ENCODE measurements at regions not wholly inside any gene's neighbourhood (a gene's known extent, or its start where the extent isn't known, plus 50 kb on each side); places are given as distances from the start of the nearest gene placed in this dataset.

DNA sequence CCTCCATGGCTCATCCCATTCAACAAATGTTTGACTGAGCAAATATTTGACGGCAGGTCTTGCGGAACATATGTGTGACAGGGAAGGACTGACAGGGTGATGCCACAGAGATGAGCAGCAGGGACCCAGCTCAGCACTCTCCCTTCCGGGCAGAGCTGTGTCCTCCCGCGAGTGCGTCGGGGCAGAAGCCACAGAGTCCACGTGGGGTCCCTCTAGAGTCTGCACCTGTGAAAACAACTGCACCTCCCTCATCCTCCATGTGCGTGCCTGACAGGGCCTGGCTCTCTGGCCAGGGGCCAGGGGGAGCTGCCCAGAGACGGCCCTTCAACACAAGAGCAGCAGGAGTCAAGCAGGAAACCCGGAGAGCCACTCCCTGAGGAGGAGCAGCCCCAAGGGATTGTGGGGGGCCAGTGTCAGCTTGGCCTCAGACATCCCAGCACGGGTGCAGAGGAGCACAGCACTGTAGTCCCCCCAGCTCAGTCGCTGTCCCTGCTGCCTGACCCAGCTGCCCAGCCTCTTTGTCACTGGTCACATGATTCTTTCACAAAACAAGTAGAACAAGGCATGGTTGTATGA, 83.6 kb upstream of the TMEM72 start:
- no peak for DNase-seq (ENCODE audit: low spot score in 2 of 2)
- H3K9me3 ChIP-seq: no peaks in the 10 kb centered on the region
- no peak overlapping the region for H3K4me3 ChIP-seq
- H3K27me3 ChIP-seq: no peaks in the 10 kb centered on the region
- 80% methylated on average over 12 of the region's 13 CpGs for WGBS
- no peaks in the 10 kb centered on the region for H3K4me1 ChIP-seq
- H3K27ac ChIP-seq: no peak overlapping the region
- H3K36me3 ChIP-seq: no peaks in the 10 kb centered on the region
- TF ChIP-seq POLR2A (IDR thresholded peaks at IDR 0.05) (no peak), POLR2AphosphoS5 (IDR thresholded peaks at IDR 0.05) (no peak), EP300 (IDR thresholded peaks at IDR 0.05) (no peak)
- TF ChIP-seq, protein P1, sequence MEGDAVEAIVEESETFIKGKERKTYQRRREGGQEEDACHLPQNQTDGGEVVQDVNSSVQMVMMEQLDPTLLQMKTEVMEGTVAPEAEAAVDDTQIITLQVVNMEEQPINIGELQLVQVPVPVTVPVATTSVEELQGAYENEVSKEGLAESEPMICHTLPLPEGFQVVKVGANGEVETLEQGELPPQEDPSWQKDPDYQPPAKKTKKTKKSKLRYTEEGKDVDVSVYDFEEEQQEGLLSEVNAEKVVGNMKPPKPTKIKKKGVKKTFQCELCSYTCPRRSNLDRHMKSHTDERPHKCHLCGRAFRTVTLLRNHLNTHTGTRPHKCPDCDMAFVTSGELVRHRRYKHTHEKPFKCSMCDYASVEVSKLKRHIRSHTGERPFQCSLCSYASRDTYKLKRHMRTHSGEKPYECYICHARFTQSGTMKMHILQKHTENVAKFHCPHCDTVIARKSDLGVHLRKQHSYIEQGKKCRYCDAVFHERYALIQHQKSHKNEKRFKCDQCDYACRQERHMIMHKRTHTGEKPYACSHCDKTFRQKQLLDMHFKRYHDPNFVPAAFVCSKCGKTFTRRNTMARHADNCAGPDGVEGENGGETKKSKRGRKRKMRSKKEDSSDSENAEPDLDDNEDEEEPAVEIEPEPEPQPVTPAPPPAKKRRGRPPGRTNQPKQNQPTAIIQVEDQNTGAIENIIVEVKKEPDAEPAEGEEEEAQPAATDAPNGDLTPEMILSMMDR (IDR thresholded peaks at IDR 0.05): no peak

DNA sequence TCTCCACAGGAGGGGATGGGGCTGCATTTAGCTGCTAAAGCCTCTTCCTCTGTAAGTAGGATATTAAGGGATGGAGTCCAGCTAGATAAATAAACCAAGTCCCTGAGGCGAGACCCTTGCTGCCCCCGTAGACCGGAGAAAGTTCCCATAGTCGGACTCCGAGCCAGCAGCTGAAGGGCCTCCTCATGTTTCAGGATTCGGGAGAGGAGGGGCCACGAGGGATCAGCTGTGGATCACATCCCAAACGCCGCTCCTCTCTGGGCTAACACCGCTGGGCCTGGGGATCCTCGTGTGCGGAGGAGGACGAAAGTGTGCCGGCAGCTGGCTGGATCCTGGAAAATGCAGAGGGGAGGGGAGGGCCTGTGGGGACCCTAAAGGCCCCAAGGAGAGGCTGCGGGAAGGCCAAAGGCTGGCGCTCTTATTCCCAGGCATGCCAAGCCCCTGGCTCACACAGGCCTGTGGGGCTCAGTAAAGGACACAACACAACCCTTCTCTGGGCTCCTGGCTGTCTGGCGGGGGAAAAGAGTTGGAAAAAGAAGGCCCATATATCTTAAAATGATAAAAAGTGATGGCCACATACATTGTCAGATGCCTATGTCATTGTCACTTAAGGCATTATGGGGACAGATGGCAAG, 82.5 kb upstream of the TMEM72 start:
- no peak overlapping the region for H3K4me3 ChIP-seq
- TF ChIP-seq POLR2A (IDR thresholded peaks at IDR 0.05): no peak
- TF ChIP-seq, protein P1 (IDR thresholded peaks at IDR 0.05): no peak
- no peak for TF ChIP-seq EP300 (IDR thresholded peaks at IDR 0.05)
- TF ChIP-seq POLR2AphosphoS5 (IDR thresholded peaks at IDR 0.05): no peak
- no peaks in the 10 kb centered on the region for H3K36me3 ChIP-seq
- no peaks in the 10 kb centered on the region for H3K27me3 ChIP-seq
- H3K9me3 ChIP-seq: no peaks in the 10 kb centered on the region
- no peak for DNase-seq (ENCODE audit: low spot score in 2 of 2)
- WGBS: 78% methylated on average over 14 of the region's 17 CpGs
- H3K27ac ChIP-seq: no peak overlapping the region
- no peaks in the 10 kb centered on the region for H3K4me1 ChIP-seq

DNA sequence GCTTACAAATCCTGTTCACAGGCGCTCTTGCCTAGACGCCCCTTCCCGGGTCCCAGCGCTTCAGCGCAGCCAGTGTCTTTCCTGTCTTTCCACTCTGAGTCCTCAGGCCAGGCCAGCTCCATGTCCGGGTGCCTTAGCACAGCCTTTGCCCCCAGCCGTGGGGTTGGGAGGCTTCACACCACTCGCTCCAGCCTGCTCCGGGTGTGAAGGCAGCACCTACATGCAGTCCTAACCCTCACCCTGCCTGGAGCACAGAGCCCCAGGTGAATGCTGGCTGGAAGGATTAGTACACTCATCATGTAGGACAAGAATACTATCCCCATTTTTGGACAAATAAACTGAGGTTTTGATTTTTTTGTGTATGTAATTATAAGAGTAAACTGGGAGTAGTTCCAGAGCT, 81.7 kb upstream of the TMEM72 start:
- DNase-seq (ENCODE audit: low spot score in 2 of 2): no peak
- no peak overlapping the region for H3K27ac ChIP-seq
- H3K27me3 ChIP-seq: no peaks in the 10 kb centered on the region
- H3K36me3 ChIP-seq: no peaks in the 10 kb centered on the region
- no peaks in the 10 kb centered on the region for H3K9me3 ChIP-seq
- WGBS: 94% methylated on average over 6 of the region's 9 CpGs
- H3K4me3 ChIP-seq: no peak overlapping the region
- no peaks in the 10 kb centered on the region for H3K4me1 ChIP-seq
- no peak for TF ChIP-seq POLR2AphosphoS5 (IDR thresholded peaks at IDR 0.05)
- no peak for TF ChIP-seq POLR2A (IDR thresholded peaks at IDR 0.05)
- TF ChIP-seq, protein P1 (IDR thresholded peaks at IDR 0.05): no peak
- TF ChIP-seq EP300 (IDR thresholded peaks at IDR 0.05): no peak

DNA sequence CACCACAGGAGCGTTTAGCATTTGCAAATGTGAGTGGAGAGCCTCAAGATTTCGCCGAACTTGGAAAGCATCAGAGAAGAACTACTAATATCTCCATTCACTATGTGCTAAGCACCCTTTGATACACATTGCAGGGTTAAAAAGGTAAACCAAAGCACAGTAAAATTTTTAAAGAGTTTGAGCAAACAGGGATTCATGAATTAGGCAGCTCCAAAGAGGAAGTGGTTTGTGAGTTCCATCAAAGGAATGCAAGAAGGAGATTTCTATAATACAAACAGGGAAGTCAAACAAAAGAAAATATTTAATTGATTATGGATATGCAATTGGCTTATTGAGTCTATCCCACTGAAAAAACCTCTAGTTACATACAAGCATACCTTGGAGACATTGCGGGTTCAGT, 81.1 kb upstream of the TMEM72 start:
- no peak overlapping the region for H3K4me3 ChIP-seq
- H3K4me1 ChIP-seq: no peaks in the 10 kb centered on the region
- no peak overlapping the region for H3K27ac ChIP-seq
- H3K27me3 ChIP-seq: no peaks in the 10 kb centered on the region
- no peak for DNase-seq (ENCODE audit: low spot score in 2 of 2)
- 84% methylated on average over 4 of the region's 4 CpGs for WGBS
- no peak for TF ChIP-seq POLR2A (IDR thresholded peaks at IDR 0.05)
- no peak for TF ChIP-seq EP300 (IDR thresholded peaks at IDR 0.05)
- no peak for TF ChIP-seq POLR2AphosphoS5 (IDR thresholded peaks at IDR 0.05)
- TF ChIP-seq, protein P1 (IDR thresholded peaks at IDR 0.05): no peak
- H3K9me3 ChIP-seq: no peaks in the 10 kb centered on the region
- no peaks in the 10 kb centered on the region for H3K36me3 ChIP-seq

DNA sequence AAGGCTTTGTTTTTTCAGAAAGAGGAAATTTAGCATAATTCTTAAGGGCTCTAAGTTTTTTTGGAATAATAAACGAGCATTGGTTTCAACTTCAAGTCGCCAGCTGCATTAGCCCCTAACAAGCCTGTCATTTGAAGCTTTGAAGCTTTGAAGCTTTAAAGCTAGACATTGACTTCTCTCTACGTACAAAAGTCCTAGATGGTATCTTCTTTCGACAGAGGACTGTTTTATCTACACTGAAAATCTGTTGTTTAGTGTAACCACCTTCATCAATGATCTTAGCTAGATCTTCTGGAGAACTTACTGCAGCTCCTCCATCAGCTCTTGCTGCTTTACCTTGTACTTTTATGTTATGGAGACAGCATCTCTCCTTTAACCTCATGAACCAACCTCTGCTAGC, 79.6 kb upstream of the TMEM72 start:
- whole genome bisulfite sequencing: 66% methylated on average over 4 of the region's 4 CpGs
- H3K4me1 ChIP-seq: no peaks in the 10 kb centered on the region
- H3K9me3 ChIP-seq: no peaks in the 10 kb centered on the region
- DNase-seq (ENCODE audit: low spot score in 2 of 2): no peak
- no peaks in the 10 kb centered on the region for H3K27me3 ChIP-seq
- no peak overlapping the region for H3K4me3 ChIP-seq
- no peak overlapping the region for H3K27ac ChIP-seq
- TF ChIP-seq POLR2A (IDR thresholded peaks at IDR 0.05) (no peak), EP300 (IDR thresholded peaks at IDR 0.05) (no peak), POLR2AphosphoS5 (IDR thresholded peaks at IDR 0.05) (no peak)
- TF ChIP-seq, protein P1 (IDR thresholded peaks at IDR 0.05): no peak
- no peaks in the 10 kb centered on the region for H3K36me3 ChIP-seq
